WTC11 (cell line): ENCODE measurements at regions not wholly inside any gene's neighbourhood (a gene's known extent, or its start where the extent isn't known, plus 50 kb on each side); places are given as distances from the start of the nearest gene placed in this dataset.

ENCODE experiments used
- ATAC-seq: fragments of 200-7000 bp; cut with Tn5 transposase; 2 replicates; pipeline ENCODE4 v1.10.0; 2021; ENCODE audit warnings: mild to moderate bottlenecking, moderate library complexity
- CTCF ChIA-PET: fragments of 300-600 bp; sonication (Branson Sonifier 250); formaldehyde crosslinking; loops from one replicate; lab custom pipeline; 2021; ENCODE audit warnings: antibody characterized with exemption; lab: Charles Lee
- POLR2A ChIA-PET: fragments of 350-600 bp; sonication (Branson Sonifier 250); formaldehyde crosslinking; loops from one replicate; lab custom pipeline; 2021; ENCODE audit warnings: antibody characterized with exemption; lab: Charles Lee
- DNase-seq: peaks from one replicate; pipeline ENCODE4 v3.0.0; 2021; ENCODE audit warnings: low spot score
- H3K27ac Mint-ChIP-seq: 2 replicates; pipeline ENCODE4 v1.8.0; 2021; ENCODE audit warnings: mixed read lengths
- H3K27me3 Mint-ChIP-seq: 2 replicates; pipeline ENCODE4 v1.8.0; 2021; ENCODE audit warnings: low read depth, mild to moderate bottlenecking, moderate library complexity, mixed read lengths
- H3K36me3 Mint-ChIP-seq: 2 replicates; pipeline ENCODE4 v1.8.0; 2021; ENCODE audit warnings: mixed read lengths
- H3K4me1 Mint-ChIP-seq: 2 replicates; pipeline ENCODE4 v1.8.0; 2022; ENCODE audit warnings: mixed read lengths
- H3K4me3 Mint-ChIP-seq: 2 replicates; pipeline ENCODE4 v1.8.0; 2021; ENCODE audit warnings: mild to moderate bottlenecking, moderate library complexity, mixed read lengths
- H3K9me3 Mint-ChIP-seq: 2 replicates; pipeline ENCODE4 v1.8.0; 2021; ENCODE audit warnings: mixed read lengths
- ATF1 ChIP-seq: sonication (generic); formaldehyde crosslinking; IDR thresholded peaks from 2 replicates; pipeline ENCODE4 v1.8.1; 2023; ENCODE audit warnings: mild to moderate bottlenecking, moderate library complexity, missing genetic modification reagents
- CBFB ChIP-seq: sonication (generic); formaldehyde crosslinking; IDR thresholded peaks from 2 replicates; pipeline ENCODE4 v1.8.1; 2022; ENCODE audit warnings: mild to moderate bottlenecking, low read depth, missing genetic modification reagents
- CREB1 ChIP-seq: sonication (generic); formaldehyde crosslinking; IDR thresholded peaks from 2 replicates; pipeline ENCODE4 v1.8.0; 2023; ENCODE audit warnings: mild to moderate bottlenecking, missing genetic modification reagents
- ELF4 ChIP-seq: sonication (generic); formaldehyde crosslinking; IDR thresholded peaks from 2 replicates; pipeline ENCODE4 v1.8.1; 2022; ENCODE audit warnings: low read depth, mild to moderate bottlenecking, moderate library complexity, missing genetic modification reagents
- EMX1 ChIP-seq: fragments of 250-450 bp; sonication (Bioruptor Pico); IDR thresholded peaks from 2 replicates; pipeline ENCODE4 v1.8.0; 2021; ENCODE audit warnings: mild to moderate bottlenecking
- ETV6 ChIP-seq: sonication (generic); formaldehyde crosslinking; IDR thresholded peaks from 2 replicates; pipeline ENCODE4 v1.8.1; 2022; ENCODE audit warnings: mild to moderate bottlenecking, missing genetic modification reagents
- JAZF1 ChIP-seq: fragments of 250-450 bp; sonication (Bioruptor Pico); IDR thresholded peaks from 2 replicates; pipeline ENCODE4 v1.9.0; 2021; ENCODE audit warnings: moderate library complexity, mild to moderate bottlenecking, inconsistent platforms
- NR3C1 ChIP-seq: sonication (generic); formaldehyde crosslinking; conservative IDR thresholded peaks from 2 replicates; pipeline ENCODE4 v1.8.1; 2023; ENCODE audit warnings: low read depth, mild to moderate bottlenecking, missing genetic modification reagents
- RELA ChIP-seq: sonication (generic); formaldehyde crosslinking; IDR thresholded peaks from 2 replicates; pipeline ENCODE4 v1.8.1; 2022; ENCODE audit warnings: missing genetic modification reagents, mild to moderate bottlenecking, borderline replicate concordance
- SP1 ChIP-seq: sonication (generic); formaldehyde crosslinking; conservative IDR thresholded peaks from 2 replicates; pipeline ENCODE4 v1.8.1; 2022; ENCODE audit warnings: missing genetic modification reagents
- TCF7 ChIP-seq: sonication (generic); formaldehyde crosslinking; IDR thresholded peaks from 2 replicates; pipeline ENCODE4 v1.8.0; 2022; ENCODE audit warnings: mild to moderate bottlenecking, low read depth, missing genetic modification reagents, moderate library complexity
- TEAD1 ChIP-seq: sonication (generic); formaldehyde crosslinking; IDR thresholded peaks from 2 replicates; pipeline ENCODE4 v1.8.0; 2022; ENCODE audit warnings: mild to moderate bottlenecking, missing genetic modification reagents
- ZNF232 ChIP-seq: sonication (generic); formaldehyde crosslinking; IDR thresholded peaks from 2 replicates; pipeline ENCODE4 v1.8.0; 2022; ENCODE audit warnings: mild to moderate bottlenecking, missing genetic modification reagents
- ZNF263 ChIP-seq: sonication (generic); formaldehyde crosslinking; IDR thresholded peaks from 2 replicates; pipeline ENCODE4 v1.8.1; 2022; ENCODE audit warnings: low read depth, mild to moderate bottlenecking, moderate library complexity, missing genetic modification reagents
- ZNF396 ChIP-seq: fragments of 250-450 bp; sonication (Bioruptor Pico); IDR thresholded peaks from 2 replicates; pipeline ENCODE4 v1.8.0; 2021; ENCODE audit warnings: mild to moderate bottlenecking, moderate library complexity, borderline replicate concordance
- TF ChIP-seq, protein P1 (sequence below): sonication (generic); formaldehyde crosslinking; IDR thresholded peaks from 2 replicates; pipeline ENCODE4 v1.8.0; 2022; ENCODE audit warnings: mild to moderate bottlenecking, missing genetic modification reagents
- TF ChIP-seq, protein P2 (sequence below): sonication (generic); formaldehyde crosslinking; IDR thresholded peaks from 2 replicates; pipeline ENCODE4 v1.8.1; 2023; ENCODE audit warnings: mild to moderate bottlenecking, missing genetic modification reagents, borderline replicate concordance
- TF ChIP-seq, protein P3 (sequence below): fragments of 250-450 bp; sonication (Bioruptor Pico); IDR thresholded peaks from 2 replicates; pipeline ENCODE4 v1.8.0; 2021; ENCODE audit warnings: mild to moderate bottlenecking
- TF ChIP-seq, protein P4 (sequence below): sonication (generic); formaldehyde crosslinking; IDR thresholded peaks from 2 replicates; pipeline ENCODE4 v1.8.0; 2023; ENCODE audit warnings: missing genetic modification reagents, mild to moderate bottlenecking, borderline replicate concordance
- TF ChIP-seq, protein P5 (sequence below): sonication (generic); formaldehyde crosslinking; IDR thresholded peaks from 2 replicates; pipeline ENCODE4 v1.8.0; 2022; ENCODE audit warnings: mild to moderate bottlenecking, missing genetic modification reagents

DNA sequence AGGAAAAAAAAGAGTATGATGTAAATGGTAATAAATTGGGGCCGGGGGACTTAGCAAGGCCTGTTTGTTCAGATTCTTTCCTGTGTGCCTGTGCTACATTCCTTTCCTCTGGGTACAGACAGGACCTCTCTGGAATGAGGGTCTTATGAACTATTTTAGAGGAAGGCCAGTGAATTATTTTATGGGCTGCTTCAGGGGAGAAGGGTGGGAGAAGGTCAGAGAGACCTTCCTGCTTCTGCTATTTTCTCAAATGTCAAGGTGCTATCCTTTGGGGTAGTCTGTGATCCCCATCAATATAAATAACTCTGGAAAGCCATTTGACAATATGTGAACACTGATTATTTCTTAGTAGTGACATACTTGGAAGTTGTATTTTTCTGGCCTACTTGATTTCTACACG, 426.5 kb downstream of the SH2D4B start:
- Mint-ChIP-seq H3K27me3 (no peaks in the 10 kb centered on the region), H3K27ac (no peak overlapping the region), H3K9me3 (0 out of 2 replicates have a peak, but pooled peaks cover 3% of the 10 kb centered on the region)
- no peak for ATAC-seq
- CTCF ChIA-PET: interaction anchor here (0.6 to 1.5 kb wide), 2 partner anchors 19 to 55 kb away, joined by 3 to 5 read pairs; no protein-coding TSS in a partner anchor
- TF ChIP-seq JAZF1 (CRISPR knock-in tag) (no peak), ZNF263 (CRISPR knock-in tag) (no peak), NR3C1 (CRISPR knock-in tag) (no peak), ZNF396 (CRISPR knock-in tag) (no peak), ELF4 (CRISPR knock-in tag) (no peak), TCF7 (CRISPR knock-in tag) (no peak)
- TF ChIP-seq, all 79 proteins: peak for 0
- Mint-ChIP-seq H3K4me1 (peaks cover 10% of the 10 kb centered on the region), H3K36me3 (no peaks in the 10 kb centered on the region), H3K4me3 (no peak overlapping the region)
- POLR2A ChIA-PET: no interaction called here
- DNase-seq: no peak

DNA sequence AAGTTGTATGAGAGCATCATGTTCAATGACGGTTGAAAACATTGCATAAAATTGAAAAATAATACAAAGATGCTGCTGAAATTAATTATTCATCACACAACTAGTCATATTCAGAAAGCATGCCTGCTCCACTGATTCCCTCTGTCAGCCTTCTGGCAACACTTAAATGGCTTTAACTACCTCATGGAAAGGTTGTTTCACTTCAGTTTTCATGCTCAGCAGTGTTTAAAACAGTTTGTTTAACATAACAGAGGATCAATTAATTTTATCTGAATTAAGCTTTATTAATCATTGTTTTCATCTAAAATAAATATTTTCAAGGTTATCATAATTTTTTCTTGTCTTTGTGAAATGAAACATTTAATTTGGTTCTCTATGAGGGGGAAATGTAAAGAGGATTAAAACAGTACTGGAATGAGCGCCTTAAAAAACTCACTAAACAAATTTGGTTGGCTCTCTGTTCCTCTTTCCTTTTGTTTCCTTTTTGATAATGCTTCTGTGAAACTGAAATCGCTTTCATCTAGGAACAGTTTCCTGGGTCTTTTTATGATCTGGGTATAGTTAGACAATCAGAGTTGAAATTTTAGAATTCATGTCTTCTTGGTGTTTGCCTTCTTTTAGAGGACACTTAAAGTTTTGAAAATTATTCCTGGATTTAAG, 427.4 kb downstream of the SH2D4B start:
- Mint-ChIP-seq H3K9me3 (0 out of 2 replicates have a peak, but pooled peaks cover 3% of the 10 kb centered on the region), H3K4me3 (no peak overlapping the region), H3K4me1 (peaks cover 10% of the 10 kb centered on the region), H3K27me3 (no peaks in the 10 kb centered on the region), H3K27ac (no peak overlapping the region), H3K36me3 (no peaks in the 10 kb centered on the region)
- ATAC-seq: no peak
- no peak for TF ChIP-seq SP1
- no peak for DNase-seq
- ChIA-PET POLR2A (no interaction called here), CTCF (no interaction called here)

DNA sequence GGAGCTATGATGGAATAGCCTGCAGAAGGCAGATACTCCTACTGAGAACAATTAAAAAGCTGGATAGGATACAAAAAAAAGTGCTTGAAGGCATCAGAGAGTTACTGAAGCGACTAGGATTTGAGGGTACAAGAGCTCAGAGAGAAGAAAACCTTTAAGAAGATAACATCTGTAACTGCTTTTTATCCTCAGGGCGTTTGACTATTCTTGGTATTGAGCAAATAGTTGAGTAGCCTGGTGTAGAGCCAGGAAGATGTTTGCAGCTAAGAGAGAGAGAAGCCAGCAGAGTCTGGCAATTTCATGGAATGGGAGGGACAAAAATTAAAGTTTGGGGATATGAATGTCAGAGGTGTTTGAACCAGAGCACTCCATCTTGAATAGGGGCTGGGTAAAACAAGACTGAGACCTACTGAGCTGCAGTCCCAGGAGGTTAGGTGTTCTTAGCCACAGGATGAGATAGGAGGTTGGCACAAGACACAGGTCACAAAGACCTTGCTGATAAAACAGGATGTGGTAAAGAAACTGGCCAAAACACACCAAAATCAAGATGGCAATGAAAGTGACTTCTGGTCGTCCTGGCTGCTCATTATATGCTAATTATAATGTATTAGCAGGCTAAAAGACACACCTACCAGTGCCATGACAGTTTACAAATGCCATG, 428.8 kb downstream of the SH2D4B start:
- no peaks in the 10 kb centered on the region for H3K36me3 Mint-ChIP-seq
- CTCF ChIA-PET: no interaction called here
- peaks cover 10% of the 10 kb centered on the region for H3K4me1 Mint-ChIP-seq
- no peaks in the 10 kb centered on the region for H3K27me3 Mint-ChIP-seq
- 0 out of 2 replicates have a peak, but pooled peaks cover 3% of the 10 kb centered on the region for H3K9me3 Mint-ChIP-seq
- H3K27ac Mint-ChIP-seq: no peak overlapping the region
- H3K4me3 Mint-ChIP-seq: no peak overlapping the region
- POLR2A ChIA-PET: no interaction called here
- DNase-seq (no peak), ATAC-seq (no peak)
- no peak for TF ChIP-seq TEAD1
- no peak for TF ChIP-seq CBFB (CRISPR knock-in tag)
- TF ChIP-seq EMX1 (CRISPR knock-in tag): no peak
- no peak for TF ChIP-seq CREB1
- TF ChIP-seq ATF1 (CRISPR knock-in tag): no peak
- TF ChIP-seq, protein P1, sequence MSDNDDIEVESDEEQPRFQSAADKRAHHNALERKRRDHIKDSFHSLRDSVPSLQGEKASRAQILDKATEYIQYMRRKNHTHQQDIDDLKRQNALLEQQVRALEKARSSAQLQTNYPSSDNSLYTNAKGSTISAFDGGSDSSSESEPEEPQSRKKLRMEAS: no peak
- TF ChIP-seq, protein P2, sequence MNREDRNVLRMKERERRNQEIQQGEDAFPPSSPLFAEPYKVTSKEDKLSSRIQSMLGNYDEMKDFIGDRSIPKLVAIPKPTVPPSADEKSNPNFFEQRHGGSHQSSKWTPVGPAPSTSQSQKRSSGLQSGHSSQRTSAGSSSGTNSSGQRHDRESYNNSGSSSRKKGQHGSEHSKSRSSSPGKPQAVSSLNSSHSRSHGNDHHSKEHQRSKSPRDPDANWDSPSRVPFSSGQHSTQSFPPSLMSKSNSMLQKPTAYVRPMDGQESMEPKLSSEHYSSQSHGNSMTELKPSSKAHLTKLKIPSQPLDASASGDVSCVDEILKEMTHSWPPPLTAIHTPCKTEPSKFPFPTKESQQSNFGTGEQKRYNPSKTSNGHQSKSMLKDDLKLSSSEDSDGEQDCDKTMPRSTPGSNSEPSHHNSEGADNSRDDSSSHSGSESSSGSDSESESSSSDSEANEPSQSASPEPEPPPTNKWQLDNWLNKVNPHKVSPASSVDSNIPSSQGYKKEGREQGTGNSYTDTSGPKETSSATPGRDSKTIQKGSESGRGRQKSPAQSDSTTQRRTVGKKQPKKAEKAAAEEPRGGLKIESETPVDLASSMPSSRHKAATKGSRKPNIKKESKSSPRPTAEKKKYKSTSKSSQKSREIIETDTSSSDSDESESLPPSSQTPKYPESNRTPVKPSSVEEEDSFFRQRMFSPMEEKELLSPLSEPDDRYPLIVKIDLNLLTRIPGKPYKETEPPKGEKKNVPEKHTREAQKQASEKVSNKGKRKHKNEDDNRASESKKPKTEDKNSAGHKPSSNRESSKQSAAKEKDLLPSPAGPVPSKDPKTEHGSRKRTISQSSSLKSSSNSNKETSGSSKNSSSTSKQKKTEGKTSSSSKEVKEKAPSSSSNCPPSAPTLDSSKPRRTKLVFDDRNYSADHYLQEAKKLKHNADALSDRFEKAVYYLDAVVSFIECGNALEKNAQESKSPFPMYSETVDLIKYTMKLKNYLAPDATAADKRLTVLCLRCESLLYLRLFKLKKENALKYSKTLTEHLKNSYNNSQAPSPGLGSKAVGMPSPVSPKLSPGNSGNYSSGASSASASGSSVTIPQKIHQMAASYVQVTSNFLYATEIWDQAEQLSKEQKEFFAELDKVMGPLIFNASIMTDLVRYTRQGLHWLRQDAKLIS (CRISPR knock-in tag): no peak
- TF ChIP-seq, protein P3, sequence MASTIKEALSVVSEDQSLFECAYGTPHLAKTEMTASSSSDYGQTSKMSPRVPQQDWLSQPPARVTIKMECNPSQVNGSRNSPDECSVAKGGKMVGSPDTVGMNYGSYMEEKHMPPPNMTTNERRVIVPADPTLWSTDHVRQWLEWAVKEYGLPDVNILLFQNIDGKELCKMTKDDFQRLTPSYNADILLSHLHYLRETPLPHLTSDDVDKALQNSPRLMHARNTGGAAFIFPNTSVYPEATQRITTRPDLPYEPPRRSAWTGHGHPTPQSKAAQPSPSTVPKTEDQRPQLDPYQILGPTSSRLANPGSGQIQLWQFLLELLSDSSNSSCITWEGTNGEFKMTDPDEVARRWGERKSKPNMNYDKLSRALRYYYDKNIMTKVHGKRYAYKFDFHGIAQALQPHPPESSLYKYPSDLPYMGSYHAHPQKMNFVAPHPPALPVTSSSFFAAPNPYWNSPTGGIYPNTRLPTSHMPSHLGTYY: no peak
- no peak for TF ChIP-seq ZNF232 (CRISPR knock-in tag)
- TF ChIP-seq, protein P4, sequence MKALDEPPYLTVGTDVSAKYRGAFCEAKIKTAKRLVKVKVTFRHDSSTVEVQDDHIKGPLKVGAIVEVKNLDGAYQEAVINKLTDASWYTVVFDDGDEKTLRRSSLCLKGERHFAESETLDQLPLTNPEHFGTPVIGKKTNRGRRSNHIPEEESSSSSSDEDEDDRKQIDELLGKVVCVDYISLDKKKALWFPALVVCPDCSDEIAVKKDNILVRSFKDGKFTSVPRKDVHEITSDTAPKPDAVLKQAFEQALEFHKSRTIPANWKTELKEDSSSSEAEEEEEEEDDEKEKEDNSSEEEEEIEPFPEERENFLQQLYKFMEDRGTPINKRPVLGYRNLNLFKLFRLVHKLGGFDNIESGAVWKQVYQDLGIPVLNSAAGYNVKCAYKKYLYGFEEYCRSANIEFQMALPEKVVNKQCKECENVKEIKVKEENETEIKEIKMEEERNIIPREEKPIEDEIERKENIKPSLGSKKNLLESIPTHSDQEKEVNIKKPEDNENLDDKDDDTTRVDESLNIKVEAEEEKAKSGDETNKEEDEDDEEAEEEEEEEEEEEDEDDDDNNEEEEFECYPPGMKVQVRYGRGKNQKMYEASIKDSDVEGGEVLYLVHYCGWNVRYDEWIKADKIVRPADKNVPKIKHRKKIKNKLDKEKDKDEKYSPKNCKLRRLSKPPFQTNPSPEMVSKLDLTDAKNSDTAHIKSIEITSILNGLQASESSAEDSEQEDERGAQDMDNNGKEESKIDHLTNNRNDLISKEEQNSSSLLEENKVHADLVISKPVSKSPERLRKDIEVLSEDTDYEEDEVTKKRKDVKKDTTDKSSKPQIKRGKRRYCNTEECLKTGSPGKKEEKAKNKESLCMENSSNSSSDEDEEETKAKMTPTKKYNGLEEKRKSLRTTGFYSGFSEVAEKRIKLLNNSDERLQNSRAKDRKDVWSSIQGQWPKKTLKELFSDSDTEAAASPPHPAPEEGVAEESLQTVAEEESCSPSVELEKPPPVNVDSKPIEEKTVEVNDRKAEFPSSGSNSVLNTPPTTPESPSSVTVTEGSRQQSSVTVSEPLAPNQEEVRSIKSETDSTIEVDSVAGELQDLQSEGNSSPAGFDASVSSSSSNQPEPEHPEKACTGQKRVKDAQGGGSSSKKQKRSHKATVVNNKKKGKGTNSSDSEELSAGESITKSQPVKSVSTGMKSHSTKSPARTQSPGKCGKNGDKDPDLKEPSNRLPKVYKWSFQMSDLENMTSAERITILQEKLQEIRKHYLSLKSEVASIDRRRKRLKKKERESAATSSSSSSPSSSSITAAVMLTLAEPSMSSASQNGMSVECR (CRISPR knock-in tag): no peak
- TF ChIP-seq, protein P5, sequence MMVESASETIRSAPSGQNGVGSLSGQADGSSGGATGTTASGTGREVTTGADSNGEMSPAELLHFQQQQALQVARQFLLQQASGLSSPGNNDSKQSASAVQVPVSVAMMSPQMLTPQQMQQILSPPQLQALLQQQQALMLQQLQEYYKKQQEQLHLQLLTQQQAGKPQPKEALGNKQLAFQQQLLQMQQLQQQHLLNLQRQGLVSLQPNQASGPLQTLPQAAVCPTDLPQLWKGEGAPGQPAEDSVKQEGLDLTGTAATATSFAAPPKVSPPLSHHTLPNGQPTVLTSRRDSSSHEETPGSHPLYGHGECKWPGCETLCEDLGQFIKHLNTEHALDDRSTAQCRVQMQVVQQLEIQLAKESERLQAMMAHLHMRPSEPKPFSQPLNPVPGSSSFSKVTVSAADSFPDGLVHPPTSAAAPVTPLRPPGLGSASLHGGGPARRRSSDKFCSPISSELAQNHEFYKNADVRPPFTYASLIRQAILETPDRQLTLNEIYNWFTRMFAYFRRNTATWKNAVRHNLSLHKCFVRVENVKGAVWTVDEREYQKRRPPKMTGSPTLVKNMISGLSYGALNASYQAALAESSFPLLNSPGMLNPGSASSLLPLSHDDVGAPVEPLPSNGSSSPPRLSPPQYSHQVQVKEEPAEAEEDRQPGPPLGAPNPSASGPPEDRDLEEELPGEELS (CRISPR knock-in tag): no peak
- no peak for TF ChIP-seq ETV6
- no peak for TF ChIP-seq RELA (CRISPR knock-in tag)
- TF ChIP-seq ELF4 (CRISPR knock-in tag): no peak
